Transverse colon (tissue), 4 donors: ENCODE measurements at regions not wholly inside any gene's neighbourhood (a gene's known extent, or its start where the extent isn't known, plus 50 kb on each side); places are given as distances from the start of the nearest gene placed in this dataset.

Experiments used
- DNase-seq: peaks from one replicate; pipeline ENCODE4 v3.0.0-alpha.2; 2019
- H3K27ac ChIP-seq, 4 donors: fragments of 200-600 bp; sonication (generic); 2 replicates each; pipeline ENCODE4 v1.5.1; 2016 to 2018; ENCODE audit warnings: inconsistent platforms in 4 of 4
- H3K27me3 ChIP-seq: fragments of 200-600 bp; sonication (generic); 2 replicates; pipeline ENCODE4 v1.5.1; 2017; ENCODE audit warnings: inconsistent platforms
- H3K36me3 ChIP-seq, 4 donors: fragments of 200-600 bp; sonication (generic); 2 replicates each; pipeline ENCODE4 v1.5.1; 2017 to 2019; ENCODE audit warnings: inconsistent platforms in 4 of 4
- H3K4me1 ChIP-seq, 4 donors: fragments of 200-600 bp; sonication (generic); 2 replicates each; pipeline ENCODE4 v1.5.1; 2017 to 2020; ENCODE audit warnings: inconsistent platforms in 4 of 4
- H3K4me3 ChIP-seq, 4 donors: fragments of 200-600 bp; sonication (generic); 1 replicate in 1 of 4; 2 replicates in 3 of 4; pipeline versions ENCODE4 v1.5.1 to v1.6.1; 2017 to 2019; ENCODE audit warnings: inconsistent platforms in 4 of 4
- H3K9me3 ChIP-seq, 2 donors: fragments of 200-600 bp; sonication (generic); 2 replicates each; pipeline ENCODE4 v1.5.1; 2017 to 2019; ENCODE audit warnings: inconsistent platforms in 2 of 2
- CTCF ChIP-seq, 5 experiments: fragments of 200-600 bp in 3 of 5; fragments of 450-650 bp in 2 of 5; sonication (generic) in 3 of 5; IDR thresholded peaks; 1 replicate in 2 of 5; 2 replicates in 3 of 5; pipeline ENCODE4 v1.5.1; 2016 to 2017; ENCODE audit warnings: antibody characterized with exemption in 5 of 5, inconsistent platforms in 3 of 5, mild to moderate bottlenecking in 2 of 5, moderate library complexity in 1 of 5
- EP300 ChIP-seq: sonication (generic); formaldehyde crosslinking; IDR thresholded peaks from one replicate; pipeline ENCODE4 v1.6.1; 2017; ENCODE audit warnings: antibody characterized with exemption, low read depth
- POLR2A ChIP-seq: fragments of 450-650 bp; IDR thresholded peaks from one replicate; pipeline ENCODE4 v1.6.1; 2016; ENCODE audit warnings: antibody characterized with exemption, mild to moderate bottlenecking, moderate library complexity
- POLR2AphosphoS5 ChIP-seq, 3 donors: sonication (generic); formaldehyde crosslinking; IDR thresholded peaks; one replicate each; pipeline ENCODE4 v1.6.1; 2016; ENCODE audit warnings: antibody characterized with exemption in 3 of 3
- WGBS, 2 donors: methylation state at CpG; one replicate each; pipeline ENCODE4 v1.1.5; 2018; ENCODE audit warnings: low coverage in 1 of 2; 5-methylcytosine and 5-hydroxymethylcytosine counted together
- in situ Hi-C, 4 donors: fragments of 200-750 bp; cut with MboI; loops; one replicate each; pipeline versions ENCODE4 v1.15.0 to v1.15.1; 2017; ENCODE audit warnings: low sequenced_read_pairs in 3 of 4, low pct_ligation_motif_present in 1 of 4, low pct_unique_long_range_greater_than_20kb in 1 of 4
- intact Hi-C: fragments of 100-400 bp; cut with DNase I; formaldehyde crosslinking; loops from one replicate; pipeline ENCODE4 v1.15.1; 2023; ENCODE audit warnings: low total_unique reads

GRCh38 chr13:48773531-48774275, 120.0 kb downstream of the CYSLTR2 start:
- in situ Hi-C loops, result loop anchor here (10.0 to 25.0 kb wide), 5 partner anchors 179 to 686 kb away; partner anchors contain the start of gene MED4 (in 1 of the 4)
- H3K4me1 ChIP-seq, result peaks cover 0 to 3% (median 2%) of the 10 kb centered on the region in 4 donors
- H3K27me3 ChIP-seq, result no peaks in the 10 kb centered on the region
- no peak for DNase-seq
- TF ChIP-seq POLR2A, result no peak
- no peak for TF ChIP-seq CTCF (IDR thresholded peaks at IDR 0.05)
- no peak for TF ChIP-seq EP300
- TF ChIP-seq POLR2AphosphoS5 (IDR thresholded peaks at IDR 0.05), result no peak
- no peaks in the 10 kb centered on the region for H3K36me3 ChIP-seq
- H3K27ac ChIP-seq, result no peak overlapping the region
- H3K4me3 ChIP-seq, result no peak overlapping the region
- H3K9me3 ChIP-seq, result no peaks in the 10 kb centered on the region
- WGBS, 2 donors, result 56 to 60% methylated on average over 2 of the region's 2 CpGs
- intact Hi-C loops, result loop anchor here (10.0 kb wide), 1 partner anchor 179 kb away; no protein-coding TSS in a partner anchor

- H3K36me3 ChIP-seq, result no peaks in the 10 kb centered on the region
- no peak for TF ChIP-seq POLR2AphosphoS5 (IDR thresholded peaks at IDR 0.05)
- TF ChIP-seq EP300, result no peak
- no peak for TF ChIP-seq POLR2A
- no peak for TF ChIP-seq CTCF (IDR thresholded peaks at IDR 0.05)
- no peaks in the 10 kb centered on the region for H3K4me1 ChIP-seq
- no peak overlapping the region for H3K4me3 ChIP-seq
- intact Hi-C loops, result loop anchor here (10.0 kb wide), 1 partner anchor 180 kb away; no protein-coding TSS in a partner anchor
- WGBS, 2 donors, result 87 to 89% methylated on average over 1 to 2 of the region's 2 CpGs
- in situ Hi-C loops, result loop anchor here in 1 of 4 donors (10.0 kb wide), 1 partner anchor 180 kb away; no protein-coding TSS in a partner anchor
- H3K27me3 ChIP-seq, result no peaks in the 10 kb centered on the region
- DNase-seq, result no peak
- no peak overlapping the region for H3K27ac ChIP-seq
- peaks cover 0 to under 1% of the 10 kb centered on the region in 2 donors for H3K9me3 ChIP-seq
Observed at GRCh38 chr13:48775285-48775684, 121.6 kb downstream of the CYSLTR2 start.

DNA sequence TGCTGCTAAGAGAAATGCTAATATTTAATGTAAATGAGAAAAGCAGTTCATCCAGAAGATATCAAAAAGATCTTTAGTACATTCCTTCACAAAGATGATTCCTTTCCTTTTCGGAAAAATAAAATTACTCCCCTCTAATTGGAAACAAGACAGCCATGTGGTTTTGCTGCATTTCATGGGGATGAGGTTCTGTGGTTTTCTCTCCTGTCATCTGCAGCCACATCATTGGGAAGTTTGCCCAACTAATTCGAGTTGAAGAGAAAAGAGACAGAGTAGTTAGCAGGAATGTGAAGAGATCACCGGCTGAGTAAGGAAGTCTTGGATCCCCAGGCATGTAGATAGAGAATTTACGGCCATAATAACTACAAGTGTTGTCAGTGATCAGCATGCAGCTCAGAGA, 122.1 kb downstream of the CYSLTR2 start:
- DNase-seq, result no peak
- in situ Hi-C loops (loop anchor here in 1 of 4 donors (10.0 kb wide), 1 partner anchor 181 kb away; no protein-coding TSS in a partner anchor), intact Hi-C loops (loop anchor here (10.0 kb wide), 1 partner anchor 181 kb away; no protein-coding TSS in a partner anchor)
- no peaks in the 10 kb centered on the region for H3K27me3 ChIP-seq
- H3K27ac ChIP-seq, result no peak overlapping the region
- H3K4me3 ChIP-seq, result no peak overlapping the region
- no peak for TF ChIP-seq POLR2AphosphoS5 (IDR thresholded peaks at IDR 0.05)
- TF ChIP-seq CTCF (IDR thresholded peaks at IDR 0.05), result no peak
- TF ChIP-seq EP300, result no peak
- no peak for TF ChIP-seq POLR2A
- H3K4me1 ChIP-seq, result no peaks in the 10 kb centered on the region
- no peaks in the 10 kb centered on the region for H3K36me3 ChIP-seq
- WGBS, 2 donors, result 53 to 58% methylated on average over 4 of the region's 4 CpGs
- peaks cover 4 to 6% of the 10 kb centered on the region in 2 donors for H3K9me3 ChIP-seq

DNA sequence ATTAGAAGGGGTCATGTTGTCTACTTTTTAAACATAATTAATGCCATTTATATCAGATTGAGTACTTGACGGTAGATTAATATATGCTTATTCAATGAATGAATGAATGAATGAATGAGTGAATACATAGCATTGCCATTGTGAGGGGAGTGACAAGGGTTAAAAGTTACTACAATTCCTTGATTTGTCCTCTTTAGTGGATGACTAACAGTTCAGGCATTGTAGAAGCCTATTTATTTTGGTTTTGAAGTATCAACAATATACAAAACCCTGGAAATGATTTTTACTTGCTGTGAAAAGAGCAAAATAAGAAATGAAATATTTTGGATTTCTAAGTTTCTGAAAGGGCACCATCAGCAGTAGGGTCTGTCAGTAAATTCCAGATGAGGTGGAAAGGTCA, 122.7 kb downstream of the CYSLTR2 start:
- no peak for DNase-seq
- H3K4me1 ChIP-seq, result no peaks in the 10 kb centered on the region
- WGBS, 2 donors, result 91 to 100% methylated on average over 1 of the region's 1 CpG
- H3K36me3 ChIP-seq, result no peaks in the 10 kb centered on the region
- no peaks in the 10 kb centered on the region for H3K27me3 ChIP-seq
- intact Hi-C loops (loop anchor here (10.0 kb wide), 1 partner anchor 182 kb away; no protein-coding TSS in a partner anchor), in situ Hi-C loops (loop anchor here in 1 of 4 donors (10.0 kb wide), 1 partner anchor 182 kb away; no protein-coding TSS in a partner anchor)
- H3K9me3 ChIP-seq, result peaks cover 9 to 12% of the 10 kb centered on the region in 2 donors
- H3K4me3 ChIP-seq, result no peak overlapping the region
- TF ChIP-seq CTCF (IDR thresholded peaks at IDR 0.05) (no peak), EP300 (no peak), POLR2AphosphoS5 (IDR thresholded peaks at IDR 0.05) (no peak), POLR2A (no peak)
- H3K27ac ChIP-seq, result no peak overlapping the region
